ENCODE measurements at regions not wholly inside any gene's neighbourhood (a gene's known extent, or its start where the extent isn't known, plus 50 kb on each side); places are given as distances from the start of the nearest gene placed in this dataset.

GRCh38 chr13:97786510-97786909, 167.0 kb upstream of the IPO5 start:
- dilution Hi-C loops (cut with HindIII; ENCODE audit: low sequenced_read_pairs, unreplicated experiment) (no loop called here), in situ Hi-C loops (cut with MboI; ENCODE audit: low sequenced_read_pairs) (no loop called here), intact Hi-C loops (cut with micrococcal nuclease) (no loop called here)
- Histone ChIP-seq H3K9me1 (ENCODE audit: insufficient read depth, low read length) (no peaks in the 10 kb centered on the region), H3K4me3 (ENCODE audit: insufficient read depth, low read depth, low read length) (no peak overlapping the region), H2BK15ac (ENCODE audit: low read depth, low read length) (no peak overlapping the region), H4K8ac (ENCODE audit: low read depth in 2 of 2, low read length in 2 of 2) (no peak overlapping the region), H2BK120ac (ENCODE audit: low read depth, low read length) (no peak overlapping the region), H3K36me3 (ENCODE audit: control insufficient read depth, insufficient read depth, low read length) (no peaks in the 10 kb centered on the region), H2AK9ac (replicated peaks; ENCODE audit: low read depth, low read length, poor library complexity) (no peak overlapping the region), H3K4ac (ENCODE audit: low read depth, low read length) (no peak overlapping the region), H4K20me1 (ENCODE audit: insufficient read depth, low read length) (no peaks in the 10 kb centered on the region), H2BK5ac (ENCODE audit: low read depth, low read length, poor library complexity, severe bottlenecking) (no peak overlapping the region), H3K27me3 (ENCODE audit: control insufficient read depth, insufficient read depth, low read length) (peaks cover 4% of the 10 kb centered on the region; the same call in 1 of the 2 replicates), H3K9ac (ENCODE audit: low read depth, low read length) (no peak overlapping the region), H3K27ac (ENCODE audit: insufficient read depth, low read length) (no peak overlapping the region), H2AK5ac (ENCODE audit: low read depth, low read length) (no peak overlapping the region), H3K4me1 (ENCODE audit: control insufficient read depth, insufficient read depth, low read length) (no peaks in the 10 kb centered on the region), H3K14ac (replicated peaks; ENCODE audit: low read depth, low read length) (no peak overlapping the region), H2BK20ac (ENCODE audit: low read depth, low read length) (no peak overlapping the region), H3K4me2 (ENCODE audit: low read depth, low read length) (no peak overlapping the region), H3K79me1 (ENCODE audit: low read depth in 1 of 2, low read length in 2 of 2) (no peaks in the 10 kb centered on the region), H4K91ac (ENCODE audit: insufficient read depth, low read depth, low read length) (no peak overlapping the region), H3K23ac (ENCODE audit: low read depth, low read length) (no peak overlapping the region), H3K9me3 (ENCODE audit: control insufficient read depth, insufficient read depth, low read length) (no peaks in the 10 kb centered on the region), H3K18ac (ENCODE audit: low read depth, low read length) (no peak overlapping the region), H3K56ac (ENCODE audit: extremely low read depth, insufficient read depth, low read length) (no peak overlapping the region), H4K5ac (ENCODE audit: low read depth, low read length) (no peak overlapping the region), H2AFZ (replicated peaks; ENCODE audit: low read length, poor library complexity) (no peak overlapping the region)
- TF ChIP-seq MAFK (IDR thresholded peaks at IDR 0.05; ENCODE audit: low read depth, low read length) (peak; percentile 88), MAZ (IDR thresholded peaks at IDR 0.05; ENCODE audit: borderline replicate concordance, low read depth, low read length) (no peak)
- ChIA-PET POLR2A (ENCODE audit: unreplicated experiment) (no interaction called here), CTCF (no interaction called here)
- DNase-seq (no peak), ATAC-seq (ENCODE audit: low read depth) (no peak)
- WGBS, 2 experiments (ENCODE audit: extremely low coverage in 2 of 2, insufficient read length in 1 of 2): no CpG with 5 or more reads among the region's 1 CpG
- no TSS peak for BruUV-seq (replicated peaks)
